Glutamatergic neuron (in vitro differentiated cells): ENCODE measurements at regions not wholly inside any gene's neighbourhood (a gene's known extent, or its start where the extent isn't known, plus 50 kb on each side); places are given as distances from the start of the nearest gene placed in this dataset.
"Not testable (repeated sequence)": the region's sequence is repeated elsewhere in the genome, so short reads cannot be mapped to it uniquely, and the experiment has no call there.

ENCODE experiments used
- DNase-seq: peaks from one replicate; pipeline ENCODE4 v3.0.0; 2022
- H3K27ac Mint-ChIP-seq: one replicate; pipeline ENCODE4 v1.8.0; 2020; ENCODE audit warnings: mild to moderate bottlenecking, mixed read lengths, inconsistent platforms; ENCODE audit not compliant: unreplicated experiment
- H3K27me3 Mint-ChIP-seq: one replicate; pipeline ENCODE4 v1.8.0; 2020; ENCODE audit warnings: mild to moderate bottlenecking, moderate library complexity, mixed read lengths, inconsistent platforms; ENCODE audit not compliant: unreplicated experiment
- H3K36me3 Mint-ChIP-seq: one replicate; pipeline ENCODE4 v1.8.0; 2020; ENCODE audit warnings: mild to moderate bottlenecking, mixed read lengths, inconsistent platforms; ENCODE audit not compliant: unreplicated experiment
- H3K4me1 Mint-ChIP-seq: one replicate; pipeline ENCODE4 v1.8.0; 2020; ENCODE audit warnings: mild to moderate bottlenecking, low read depth, mixed read lengths, inconsistent platforms; ENCODE audit not compliant: unreplicated experiment
- H3K4me3 Mint-ChIP-seq: one replicate; pipeline ENCODE4 v1.8.0; 2020; ENCODE audit warnings: mild to moderate bottlenecking, mixed read lengths, inconsistent platforms; ENCODE audit not compliant: unreplicated experiment
- H3K9me3 Mint-ChIP-seq: one replicate; pipeline ENCODE4 v1.8.0; 2020; ENCODE audit warnings: mild to moderate bottlenecking, moderate library complexity, mixed read lengths, inconsistent platforms; ENCODE audit not compliant: unreplicated experiment
- TF ChIP-seq, protein P1 (sequence below): fragments of 200-600 bp; sonication (generic); IDR thresholded peaks from one replicate; pipeline ENCODE4 v1.5.0; 2021; ENCODE audit not compliant: partially characterized antibody, unreplicated experiment

DNA sequence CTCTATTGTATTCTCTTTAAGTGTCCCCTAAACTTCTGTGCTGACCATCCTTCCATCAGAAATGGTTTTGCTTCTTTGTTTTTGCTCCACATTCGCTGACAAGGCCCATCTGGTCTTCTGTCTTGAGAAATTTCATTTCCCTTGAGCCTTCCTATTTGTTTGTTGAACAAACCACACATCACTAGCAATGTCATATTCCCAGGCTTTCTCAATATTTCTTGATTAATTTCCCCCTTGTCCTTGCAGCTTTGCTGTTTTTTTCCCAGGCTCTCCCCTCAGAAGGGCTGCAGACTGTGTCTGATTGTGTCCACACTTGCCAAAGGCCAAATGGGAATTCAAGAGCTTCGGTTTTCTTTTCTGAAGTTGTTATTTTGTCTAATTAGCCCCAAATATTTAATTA, 158.9 kb downstream of the MID1IP1 start:
- H3K36me3 Mint-ChIP-seq: no peaks in the 10 kb centered on the region
- H3K9me3 Mint-ChIP-seq: no peaks in the 10 kb centered on the region
- H3K4me3 Mint-ChIP-seq: no peak overlapping the region
- no peaks in the 10 kb centered on the region for H3K27me3 Mint-ChIP-seq
- H3K4me1 Mint-ChIP-seq: peaks cover 2% of the 10 kb centered on the region
- DNase-seq: no peak
- TF ChIP-seq, protein P1, sequence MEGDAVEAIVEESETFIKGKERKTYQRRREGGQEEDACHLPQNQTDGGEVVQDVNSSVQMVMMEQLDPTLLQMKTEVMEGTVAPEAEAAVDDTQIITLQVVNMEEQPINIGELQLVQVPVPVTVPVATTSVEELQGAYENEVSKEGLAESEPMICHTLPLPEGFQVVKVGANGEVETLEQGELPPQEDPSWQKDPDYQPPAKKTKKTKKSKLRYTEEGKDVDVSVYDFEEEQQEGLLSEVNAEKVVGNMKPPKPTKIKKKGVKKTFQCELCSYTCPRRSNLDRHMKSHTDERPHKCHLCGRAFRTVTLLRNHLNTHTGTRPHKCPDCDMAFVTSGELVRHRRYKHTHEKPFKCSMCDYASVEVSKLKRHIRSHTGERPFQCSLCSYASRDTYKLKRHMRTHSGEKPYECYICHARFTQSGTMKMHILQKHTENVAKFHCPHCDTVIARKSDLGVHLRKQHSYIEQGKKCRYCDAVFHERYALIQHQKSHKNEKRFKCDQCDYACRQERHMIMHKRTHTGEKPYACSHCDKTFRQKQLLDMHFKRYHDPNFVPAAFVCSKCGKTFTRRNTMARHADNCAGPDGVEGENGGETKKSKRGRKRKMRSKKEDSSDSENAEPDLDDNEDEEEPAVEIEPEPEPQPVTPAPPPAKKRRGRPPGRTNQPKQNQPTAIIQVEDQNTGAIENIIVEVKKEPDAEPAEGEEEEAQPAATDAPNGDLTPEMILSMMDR: no peak
- H3K27ac Mint-ChIP-seq: no peak overlapping the region

GRCh38 chrX:38961936-38962335, 160.7 kb downstream of the MID1IP1 start:
- Mint-ChIP-seq H3K9me3 (no peaks in the 10 kb centered on the region), H3K4me3 (no peak overlapping the region), H3K27me3 (no peaks in the 10 kb centered on the region), H3K36me3 (no peaks in the 10 kb centered on the region), H3K4me1 (peaks cover 2% of the 10 kb centered on the region), H3K27ac (no peak overlapping the region)
- DNase-seq: no peak
- TF ChIP-seq, protein P1: no peak

- not testable (repeated sequence) for H3K4me3 Mint-ChIP-seq, H3K27me3 Mint-ChIP-seq, DNase-seq, H3K36me3 Mint-ChIP-seq, H3K4me1 Mint-ChIP-seq, H3K27ac Mint-ChIP-seq, H3K9me3 Mint-ChIP-seq
Measured at GRCh38 chrX:38963244-38963643, 162.0 kb downstream of the MID1IP1 start.

- H3K27me3 Mint-ChIP-seq: no peaks in the 10 kb centered on the region
- no peak for DNase-seq
- H3K36me3 Mint-ChIP-seq: no peaks in the 10 kb centered on the region
- no peak overlapping the region for H3K27ac Mint-ChIP-seq
- H3K9me3 Mint-ChIP-seq: no peaks in the 10 kb centered on the region
- TF ChIP-seq, protein P1: no peak
- H3K4me1 Mint-ChIP-seq: no peaks in the 10 kb centered on the region
- H3K4me3 Mint-ChIP-seq: no peak overlapping the region
Measured at GRCh38 chrX:38965888-38966287, 164.6 kb downstream of the MID1IP1 start.

GRCh38 chrX:38968344-38969216, 167.3 kb downstream of the MID1IP1 start:
- Mint-ChIP-seq H3K27ac (no peak overlapping the region), H3K4me3 (no peak overlapping the region), H3K36me3 (no peaks in the 10 kb centered on the region), H3K27me3 (no peaks in the 10 kb centered on the region), H3K4me1 (no peaks in the 10 kb centered on the region), H3K9me3 (no peaks in the 10 kb centered on the region)
- DNase-seq: no peak
- TF ChIP-seq, protein P1: no peak
